Testis (tissue), 2 donors: ENCODE measurements at regions not wholly inside any gene's neighbourhood (a gene's known extent, or its start where the extent isn't known, plus 50 kb on each side); places are given as distances from the start of the nearest gene placed in this dataset.

Experiments
- DNase-seq: peaks from one replicate; pipeline ENCODE4 v3.0.0-alpha.2; 2019
- H3K27ac ChIP-seq, 2 donors: fragments of 200-600 bp; sonication (generic); one replicate each; pipeline ENCODE4 v1.5.1; 2019
- H3K27me3 ChIP-seq: fragments of 200-600 bp; sonication (generic); one replicate; pipeline ENCODE4 v1.5.1; 2019
- H3K36me3 ChIP-seq: fragments of 200-600 bp; sonication (generic); one replicate; pipeline ENCODE4 v1.5.1; 2017; ENCODE audit warnings: low read depth; ENCODE audit errors: missing control alignments
- H3K4me1 ChIP-seq: fragments of 200-600 bp; sonication (generic); one replicate; pipeline ENCODE4 v1.5.1; 2019
- H3K4me3 ChIP-seq, 2 donors: fragments of 200-600 bp; sonication (generic); one replicate each; pipeline ENCODE4 v1.5.1; 2017 to 2019
- H3K9me3 ChIP-seq: fragments of 200-600 bp; sonication (generic); one replicate; pipeline ENCODE4 v1.5.1; 2017
- CTCF ChIP-seq, 3 experiments: fragments of 450-650 bp in 2 of 3; fragments of 200-600 bp in 1 of 3; sonication (generic) in 1 of 3; IDR thresholded peaks; one replicate each; pipeline ENCODE4 v1.5.1; 2016 to 2019; ENCODE audit warnings: antibody characterized with exemption in 3 of 3, mild to moderate bottlenecking in 2 of 3, moderate library complexity in 1 of 3
- POLR2A ChIP-seq: fragments of 450-650 bp; IDR thresholded peaks from one replicate; pipeline ENCODE4 v1.6.1; 2017; ENCODE audit warnings: antibody characterized with exemption, mild to moderate bottlenecking, moderate library complexity
- WGBS, 2 donors: methylation state at CpG; one replicate each; pipeline ENCODE4 v1.1.5; 2018; 5-methylcytosine and 5-hydroxymethylcytosine counted together
- intact Hi-C: fragments of 100-400 bp; cut with DNase I; formaldehyde crosslinking; loops from one replicate; pipeline ENCODE4 v1.15.1; 2023; ENCODE audit warnings: low total_unique reads

GRCh38 chr5:67673618-67674017 lies 477.0 kb upstream of the CD180 start:
- Histone ChIP-seq H3K4me3 (no peak overlapping the region), H3K9me3 (no peaks in the 10 kb centered on the region), H3K36me3 (no peaks in the 10 kb centered on the region), H3K4me1 (no peaks in the 10 kb centered on the region), H3K27ac (no peak overlapping the region), H3K27me3 (no peaks in the 10 kb centered on the region)
- TF ChIP-seq POLR2A (no peak), CTCF (IDR thresholded peaks at IDR 0.05) (no peak)
- intact Hi-C loops = no loop called here
- DNase-seq = no peak

- DNase-seq = no peak
- H3K4me3 ChIP-seq = no peak overlapping the region
- H3K4me1 ChIP-seq = no peaks in the 10 kb centered on the region
- WGBS, 2 donors = 98 to 100% methylated on average over 3 of the region's 3 CpGs
- intact Hi-C loops = no loop called here
- no peaks in the 10 kb centered on the region for H3K36me3 ChIP-seq
- H3K27ac ChIP-seq = no peak overlapping the region
- H3K27me3 ChIP-seq = no peaks in the 10 kb centered on the region
- H3K9me3 ChIP-seq = no peaks in the 10 kb centered on the region
- no peak for TF ChIP-seq CTCF (IDR thresholded peaks at IDR 0.05)
- no peak for TF ChIP-seq POLR2A
These were observed 476.6 kb upstream of the CD180 start for GRCh38 chr5:67673180-67673579.

GRCh38 chr5:67672636-67673035 lies 476.0 kb upstream of the CD180 start:
- no peaks in the 10 kb centered on the region for H3K9me3 ChIP-seq
- intact Hi-C loops = no loop called here
- no peaks in the 10 kb centered on the region for H3K4me1 ChIP-seq
- H3K27ac ChIP-seq = no peak overlapping the region
- H3K36me3 ChIP-seq = no peaks in the 10 kb centered on the region
- 94 to 100% methylated on average over 1 of the region's 1 CpG for WGBS, 2 donors
- H3K27me3 ChIP-seq = no peaks in the 10 kb centered on the region
- no peak for DNase-seq
- no peak overlapping the region for H3K4me3 ChIP-seq
- TF ChIP-seq CTCF (IDR thresholded peaks at IDR 0.05) (no peak), POLR2A (no peak)

GRCh38 chr5:67669916-67670315 lies 473.3 kb upstream of the CD180 start:
- Histone ChIP-seq H3K27me3 (no peaks in the 10 kb centered on the region), H3K4me1 (no peaks in the 10 kb centered on the region), H3K9me3 (no peaks in the 10 kb centered on the region), H3K36me3 (no peaks in the 10 kb centered on the region), H3K27ac (no peak overlapping the region), H3K4me3 (no peak overlapping the region)
- intact Hi-C loops = no loop called here
- DNase-seq = no peak
- TF ChIP-seq CTCF (IDR thresholded peaks at IDR 0.05) (no peak), POLR2A (no peak)
- 64 to 71% methylated on average over 2 of the region's 2 CpGs for WGBS, 2 donors

GRCh38 chr5:67660149-67660548 lies 463.6 kb upstream of the CD180 start:
- no peak overlapping the region for H3K27ac ChIP-seq
- WGBS, 2 donors = 64 to 74% methylated on average over 3 of the region's 3 CpGs
- H3K27me3 ChIP-seq = no peaks in the 10 kb centered on the region
- H3K4me1 ChIP-seq = no peaks in the 10 kb centered on the region
- no peak overlapping the region for H3K4me3 ChIP-seq
- intact Hi-C loops = no loop called here
- no peak for DNase-seq
- H3K9me3 ChIP-seq = no peaks in the 10 kb centered on the region
- no peaks in the 10 kb centered on the region for H3K36me3 ChIP-seq
- TF ChIP-seq POLR2A (no peak), CTCF (IDR thresholded peaks at IDR 0.05) (no peak)
